GM18505 (cell line): ENCODE measurements at regions not wholly inside any gene's neighbourhood (a gene's known extent, or its start where the extent isn't known, plus 50 kb on each side); places are given as distances from the start of the nearest gene placed in this dataset.

Experiments
- ATAC-seq: cut with Tn5 transposase; IDR thresholded peaks from one replicate; pipeline ENCODE4 v1.9.1; 2021; ENCODE audit not compliant: unreplicated experiment
- POLR2A ChIP-seq: IDR thresholded peaks from 4 replicates; pipeline ENCODE4 v1.6.1; 2011; ENCODE audit warnings: borderline replicate concordance; ENCODE audit not compliant: insufficient read depth, insufficient read length; ENCODE audit errors: extremely low read depth

GRCh38 chr18:39113790-39114189 lies 1548.2 kb upstream of the CELF4 start:
- no peak for TF ChIP-seq POLR2A
- ATAC-seq = no peak

GRCh38 chr18:39105104-39105503 lies 1539.5 kb upstream of the CELF4 start:
- no peak for ATAC-seq
- no peak for TF ChIP-seq POLR2A

GRCh38 chr18:39072970-39073369 lies 1507.4 kb upstream of the CELF4 start:
- TF ChIP-seq POLR2A = no peak
- no peak for ATAC-seq

- TF ChIP-seq POLR2A = no peak
- ATAC-seq = no peak
Measured at GRCh38 chr18:39062426-39062825, 1496.8 kb upstream of the CELF4 start.

GRCh38 chr18:39058386-39059000 lies 1492.9 kb upstream of the CELF4 start:
- ATAC-seq = no peak
- TF ChIP-seq POLR2A = no peak

GRCh38 chr18:39057423-39058064 lies 1491.9 kb upstream of the CELF4 start:
- no peak for TF ChIP-seq POLR2A
- no peak for ATAC-seq

- no peak for TF ChIP-seq POLR2A
- ATAC-seq = no peak
Measured at GRCh38 chr18:39053571-39053970, 1488.0 kb upstream of the CELF4 start.

GRCh38 chr18:39051013-39051412 lies 1485.4 kb upstream of the CELF4 start:
- no peak for TF ChIP-seq POLR2A
- ATAC-seq = no peak

GRCh38 chr18:39039813-39040212 lies 1474.2 kb upstream of the CELF4 start:
- no peak for TF ChIP-seq POLR2A
- no peak for ATAC-seq

- no peak for ATAC-seq
- TF ChIP-seq POLR2A = no peak
Measured at GRCh38 chr18:39037925-39038324, 1472.3 kb upstream of the CELF4 start.

GRCh38 chr18:39033312-39033711 lies 1467.7 kb upstream of the CELF4 start:
- ATAC-seq = no peak
- TF ChIP-seq POLR2A = no peak

- ATAC-seq = no peak
- no peak for TF ChIP-seq POLR2A
Measured at GRCh38 chr18:39031647-39032046, 1466.0 kb upstream of the CELF4 start.

- TF ChIP-seq POLR2A = no peak
- no peak for ATAC-seq
Measured at GRCh38 chr18:39030124-39030655, 1464.6 kb upstream of the CELF4 start.

- no peak for TF ChIP-seq POLR2A
- ATAC-seq = no peak
Measured at GRCh38 chr18:39025531-39025930, 1459.9 kb upstream of the CELF4 start.

GRCh38 chr18:39019989-39020388 lies 1454.4 kb upstream of the CELF4 start:
- no peak for TF ChIP-seq POLR2A
- ATAC-seq = no peak
